ENCODE measurements at regions not wholly inside any gene's neighbourhood (a gene's known extent, or its start where the extent isn't known, plus 50 kb on each side); places are given as distances from the start of the nearest gene placed in this dataset.

GRCh38 chr2:150374492-150374891, 113.0 kb downstream of the RND3 start:
- H3K4me3 ChIP-seq (ENCODE audit: low read length): no peak overlapping the region
- no peak for DNase-seq (ENCODE audit: low read depth, low spot score)

- H3K4me3 ChIP-seq (ENCODE audit: low read length): no peak overlapping the region
- DNase-seq (ENCODE audit: low read depth, low spot score): no peak
Measured at GRCh38 chr2:150373374-150373773, 114.1 kb downstream of the RND3 start.

GRCh38 chr2:150371044-150371818, 116.2 kb downstream of the RND3 start:
- no peak overlapping the region for H3K4me3 ChIP-seq (ENCODE audit: low read length)
- no peak for DNase-seq (ENCODE audit: low read depth, low spot score)

GRCh38 chr2:150370561-150370960, 116.9 kb downstream of the RND3 start:
- no peak overlapping the region for H3K4me3 ChIP-seq (ENCODE audit: low read length)
- no peak for DNase-seq (ENCODE audit: low read depth, low spot score)

GRCh38 chr2:150369862-150370261, 117.6 kb downstream of the RND3 start:
- DNase-seq (ENCODE audit: low read depth, low spot score): no peak
- H3K4me3 ChIP-seq (ENCODE audit: low read length): no peak overlapping the region

- DNase-seq (ENCODE audit: low read depth, low spot score): no peak
- no peak overlapping the region for H3K4me3 ChIP-seq (ENCODE audit: low read length)
Measured at GRCh38 chr2:150358468-150358807, 129.0 kb downstream of the RND3 start.

GRCh38 chr2:150357770-150358467, 129.5 kb downstream of the RND3 start:
- DNase-seq (ENCODE audit: low read depth, low spot score): no peak
- no peak overlapping the region for H3K4me3 ChIP-seq (ENCODE audit: low read length)

GRCh38 chr2:150355440-150355839, 132.0 kb downstream of the RND3 start:
- no peak for DNase-seq (ENCODE audit: low read depth, low spot score)
- H3K4me3 ChIP-seq (ENCODE audit: low read length): no peak overlapping the region

GRCh38 chr2:150353376-150353775, 134.1 kb downstream of the RND3 start:
- DNase-seq (ENCODE audit: low read depth, low spot score): no peak
- no peak overlapping the region for H3K4me3 ChIP-seq (ENCODE audit: low read length)

GRCh38 chr2:150351922-150352321, 135.5 kb downstream of the RND3 start:
- H3K4me3 ChIP-seq (ENCODE audit: low read length): no peak overlapping the region
- no peak for DNase-seq (ENCODE audit: low read depth, low spot score)

GRCh38 chr2:150350500-150350899, 137.0 kb downstream of the RND3 start:
- no peak for DNase-seq (ENCODE audit: low read depth, low spot score)
- H3K4me3 ChIP-seq (ENCODE audit: low read length): no peak overlapping the region

GRCh38 chr2:150346806-150347205, 140.7 kb downstream of the RND3 start:
- H3K4me3 ChIP-seq (ENCODE audit: low read length): no peak overlapping the region
- DNase-seq (ENCODE audit: low read depth, low spot score): no peak

GRCh38 chr2:150341982-150342680, 145.3 kb downstream of the RND3 start:
- H3K4me3 ChIP-seq (ENCODE audit: low read length): no peak overlapping the region
- no peak for DNase-seq (ENCODE audit: low read depth, low spot score)

GRCh38 chr2:150339951-150340350, 147.5 kb downstream of the RND3 start:
- no peak for DNase-seq (ENCODE audit: low read depth, low spot score)

GRCh38 chr2:150339282-150339681, 148.2 kb downstream of the RND3 start:
- DNase-seq (ENCODE audit: low read depth, low spot score): no peak
- H3K4me3 ChIP-seq (ENCODE audit: low read length): no peak overlapping the region

More at GRCh38 chr2:150339951-150340350, 147.5 kb downstream of the RND3 start:
- H3K4me3 ChIP-seq (ENCODE audit: low read length): no peak overlapping the region

GRCh38 chr2:150335596-150335995, 151.9 kb downstream of the RND3 start:
- no peak for DNase-seq (ENCODE audit: low read depth, low spot score)
- H3K4me3 ChIP-seq (ENCODE audit: low read length): no peak overlapping the region

GRCh38 chr2:150332383-150332782, 155.1 kb downstream of the RND3 start:
- no peak for DNase-seq (ENCODE audit: low read depth, low spot score)
- no peak overlapping the region for H3K4me3 ChIP-seq (ENCODE audit: low read length)

- DNase-seq (ENCODE audit: low read depth, low spot score): no peak
- H3K4me3 ChIP-seq (ENCODE audit: low read length): no peak overlapping the region
Measured at GRCh38 chr2:150327564-150328489, 159.6 kb downstream of the RND3 start.

GRCh38 chr2:150325656-150326314, 161.7 kb downstream of the RND3 start:
- DNase-seq (ENCODE audit: low read depth, low spot score): no peak

More at GRCh38 chr2:150325656-150326314, 161.7 kb downstream of the RND3 start:
- no peak overlapping the region for H3K4me3 ChIP-seq (ENCODE audit: low read length)
